ENCODE measurements at regions not wholly inside any gene's neighbourhood (a gene's known extent, or its start where the extent isn't known, plus 50 kb on each side); places are given as distances from the start of the nearest gene placed in this dataset.

- no peaks in the 10 kb centered on the region for H3K9me2 ChIP-seq (ENCODE audit: insufficient read depth)
- H3K27ac Mint-ChIP-seq = no peak overlapping the region
- no peaks in the 10 kb centered on the region for H3K27me3 ChIP-seq (ENCODE audit: insufficient read depth)
- peak; percentile 72 for DNase-seq (ENCODE audit: low spot score)
- no peaks in the 10 kb centered on the region for H4K20me1 ChIP-seq (replicated peaks; ENCODE audit: insufficient read depth)
- H2AFZ ChIP-seq = no peak overlapping the region
- H3K79me2 ChIP-seq (replicated peaks; ENCODE audit: insufficient read depth) = no peaks in the 10 kb centered on the region
- no peaks in the 10 kb centered on the region for H3F3A ChIP-seq (replicated peaks; ENCODE audit: low read depth)
- no peak overlapping the region for H3K4me3 ChIP-seq
- ATAC-seq = no peak
- H3K4me3 Mint-ChIP-seq = no peak overlapping the region
- no peak overlapping the region for H3K4me2 ChIP-seq
- H3K36me3 ChIP-seq (ENCODE audit: insufficient read depth) = no peaks in the 10 kb centered on the region
- H3K4me1 ChIP-seq (ENCODE audit: insufficient read depth) = no peaks in the 10 kb centered on the region
- no peaks in the 10 kb centered on the region for H3K27me3 Mint-ChIP-seq (ENCODE audit: insufficient read depth, low read depth, poor library complexity)
- no peaks in the 10 kb centered on the region for H3K9me3 Mint-ChIP-seq
- no peak overlapping the region for H3K27ac ChIP-seq (ENCODE audit: low read depth)
- no peaks in the 10 kb centered on the region for H3K36me3 Mint-ChIP-seq (ENCODE audit: low read depth)
- H3K4me1 Mint-ChIP-seq = peaks cover 4% of the 10 kb centered on the region; the same call in 1 of the 3 replicates
- TF ChIP-seq ZNF331 (CRISPR knock-in tag; IDR thresholded peaks at IDR 0.05; ENCODE audit: low read depth) = no peak
- TF ChIP-seq POLR2AphosphoS5 (IDR thresholded peaks at IDR 0.05; ENCODE audit: low read depth) = no peak
- no peak for TF ChIP-seq JUNB (IDR thresholded peaks at IDR 0.05; ENCODE audit: unreplicated experiment)
- TF ChIP-seq, protein P1, sequence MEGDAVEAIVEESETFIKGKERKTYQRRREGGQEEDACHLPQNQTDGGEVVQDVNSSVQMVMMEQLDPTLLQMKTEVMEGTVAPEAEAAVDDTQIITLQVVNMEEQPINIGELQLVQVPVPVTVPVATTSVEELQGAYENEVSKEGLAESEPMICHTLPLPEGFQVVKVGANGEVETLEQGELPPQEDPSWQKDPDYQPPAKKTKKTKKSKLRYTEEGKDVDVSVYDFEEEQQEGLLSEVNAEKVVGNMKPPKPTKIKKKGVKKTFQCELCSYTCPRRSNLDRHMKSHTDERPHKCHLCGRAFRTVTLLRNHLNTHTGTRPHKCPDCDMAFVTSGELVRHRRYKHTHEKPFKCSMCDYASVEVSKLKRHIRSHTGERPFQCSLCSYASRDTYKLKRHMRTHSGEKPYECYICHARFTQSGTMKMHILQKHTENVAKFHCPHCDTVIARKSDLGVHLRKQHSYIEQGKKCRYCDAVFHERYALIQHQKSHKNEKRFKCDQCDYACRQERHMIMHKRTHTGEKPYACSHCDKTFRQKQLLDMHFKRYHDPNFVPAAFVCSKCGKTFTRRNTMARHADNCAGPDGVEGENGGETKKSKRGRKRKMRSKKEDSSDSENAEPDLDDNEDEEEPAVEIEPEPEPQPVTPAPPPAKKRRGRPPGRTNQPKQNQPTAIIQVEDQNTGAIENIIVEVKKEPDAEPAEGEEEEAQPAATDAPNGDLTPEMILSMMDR (conservative IDR thresholded peaks at IDR 0.05; ENCODE audit: low read depth in 2 of 2) = peak; percentile 72 to 83
- TF ChIP-seq, protein P2, sequence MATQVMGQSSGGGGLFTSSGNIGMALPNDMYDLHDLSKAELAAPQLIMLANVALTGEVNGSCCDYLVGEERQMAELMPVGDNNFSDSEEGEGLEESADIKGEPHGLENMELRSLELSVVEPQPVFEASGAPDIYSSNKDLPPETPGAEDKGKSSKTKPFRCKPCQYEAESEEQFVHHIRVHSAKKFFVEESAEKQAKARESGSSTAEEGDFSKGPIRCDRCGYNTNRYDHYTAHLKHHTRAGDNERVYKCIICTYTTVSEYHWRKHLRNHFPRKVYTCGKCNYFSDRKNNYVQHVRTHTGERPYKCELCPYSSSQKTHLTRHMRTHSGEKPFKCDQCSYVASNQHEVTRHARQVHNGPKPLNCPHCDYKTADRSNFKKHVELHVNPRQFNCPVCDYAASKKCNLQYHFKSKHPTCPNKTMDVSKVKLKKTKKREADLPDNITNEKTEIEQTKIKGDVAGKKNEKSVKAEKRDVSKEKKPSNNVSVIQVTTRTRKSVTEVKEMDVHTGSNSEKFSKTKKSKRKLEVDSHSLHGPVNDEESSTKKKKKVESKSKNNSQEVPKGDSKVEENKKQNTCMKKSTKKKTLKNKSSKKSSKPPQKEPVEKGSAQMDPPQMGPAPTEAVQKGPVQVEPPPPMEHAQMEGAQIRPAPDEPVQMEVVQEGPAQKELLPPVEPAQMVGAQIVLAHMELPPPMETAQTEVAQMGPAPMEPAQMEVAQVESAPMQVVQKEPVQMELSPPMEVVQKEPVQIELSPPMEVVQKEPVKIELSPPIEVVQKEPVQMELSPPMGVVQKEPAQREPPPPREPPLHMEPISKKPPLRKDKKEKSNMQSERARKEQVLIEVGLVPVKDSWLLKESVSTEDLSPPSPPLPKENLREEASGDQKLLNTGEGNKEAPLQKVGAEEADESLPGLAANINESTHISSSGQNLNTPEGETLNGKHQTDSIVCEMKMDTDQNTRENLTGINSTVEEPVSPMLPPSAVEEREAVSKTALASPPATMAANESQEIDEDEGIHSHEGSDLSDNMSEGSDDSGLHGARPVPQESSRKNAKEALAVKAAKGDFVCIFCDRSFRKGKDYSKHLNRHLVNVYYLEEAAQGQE (IDR thresholded peaks at IDR 0.05; ENCODE audit: unreplicated experiment) = no peak
Observed at GRCh38 chr2:18435426-18436037, 124.9 kb downstream of the RDH14 start.

- Histone ChIP-seq H3K4me3 (no peak overlapping the region), H4K20me1 (replicated peaks; ENCODE audit: insufficient read depth) (no peaks in the 10 kb centered on the region), H2AFZ (no peak overlapping the region), H3K9me2 (ENCODE audit: insufficient read depth) (peaks cover 4% of the 10 kb centered on the region; the same call in 1 of the 2 replicates), H3F3A (replicated peaks; ENCODE audit: low read depth) (no peaks in the 10 kb centered on the region), H3K27me3 (ENCODE audit: insufficient read depth) (no peaks in the 10 kb centered on the region), H3K4me2 (no peak overlapping the region), H3K36me3 (ENCODE audit: insufficient read depth) (no peaks in the 10 kb centered on the region), H3K27ac (ENCODE audit: low read depth) (no peak overlapping the region), H3K79me2 (replicated peaks; ENCODE audit: insufficient read depth) (no peaks in the 10 kb centered on the region), H3K4me1 (ENCODE audit: insufficient read depth) (no peaks in the 10 kb centered on the region)
- Mint-ChIP-seq H3K36me3 (ENCODE audit: low read depth) (no peaks in the 10 kb centered on the region), H3K4me1 (peaks cover 4% of the 10 kb centered on the region; the same call in 1 of the 3 replicates), H3K27ac (no peak overlapping the region), H3K9me3 (no peaks in the 10 kb centered on the region), H3K4me3 (no peak overlapping the region), H3K27me3 (ENCODE audit: insufficient read depth, low read depth, poor library complexity) (no peaks in the 10 kb centered on the region)
- ATAC-seq = no peak
- no peak for DNase-seq (ENCODE audit: low spot score)
- TF ChIP-seq, protein P3, sequence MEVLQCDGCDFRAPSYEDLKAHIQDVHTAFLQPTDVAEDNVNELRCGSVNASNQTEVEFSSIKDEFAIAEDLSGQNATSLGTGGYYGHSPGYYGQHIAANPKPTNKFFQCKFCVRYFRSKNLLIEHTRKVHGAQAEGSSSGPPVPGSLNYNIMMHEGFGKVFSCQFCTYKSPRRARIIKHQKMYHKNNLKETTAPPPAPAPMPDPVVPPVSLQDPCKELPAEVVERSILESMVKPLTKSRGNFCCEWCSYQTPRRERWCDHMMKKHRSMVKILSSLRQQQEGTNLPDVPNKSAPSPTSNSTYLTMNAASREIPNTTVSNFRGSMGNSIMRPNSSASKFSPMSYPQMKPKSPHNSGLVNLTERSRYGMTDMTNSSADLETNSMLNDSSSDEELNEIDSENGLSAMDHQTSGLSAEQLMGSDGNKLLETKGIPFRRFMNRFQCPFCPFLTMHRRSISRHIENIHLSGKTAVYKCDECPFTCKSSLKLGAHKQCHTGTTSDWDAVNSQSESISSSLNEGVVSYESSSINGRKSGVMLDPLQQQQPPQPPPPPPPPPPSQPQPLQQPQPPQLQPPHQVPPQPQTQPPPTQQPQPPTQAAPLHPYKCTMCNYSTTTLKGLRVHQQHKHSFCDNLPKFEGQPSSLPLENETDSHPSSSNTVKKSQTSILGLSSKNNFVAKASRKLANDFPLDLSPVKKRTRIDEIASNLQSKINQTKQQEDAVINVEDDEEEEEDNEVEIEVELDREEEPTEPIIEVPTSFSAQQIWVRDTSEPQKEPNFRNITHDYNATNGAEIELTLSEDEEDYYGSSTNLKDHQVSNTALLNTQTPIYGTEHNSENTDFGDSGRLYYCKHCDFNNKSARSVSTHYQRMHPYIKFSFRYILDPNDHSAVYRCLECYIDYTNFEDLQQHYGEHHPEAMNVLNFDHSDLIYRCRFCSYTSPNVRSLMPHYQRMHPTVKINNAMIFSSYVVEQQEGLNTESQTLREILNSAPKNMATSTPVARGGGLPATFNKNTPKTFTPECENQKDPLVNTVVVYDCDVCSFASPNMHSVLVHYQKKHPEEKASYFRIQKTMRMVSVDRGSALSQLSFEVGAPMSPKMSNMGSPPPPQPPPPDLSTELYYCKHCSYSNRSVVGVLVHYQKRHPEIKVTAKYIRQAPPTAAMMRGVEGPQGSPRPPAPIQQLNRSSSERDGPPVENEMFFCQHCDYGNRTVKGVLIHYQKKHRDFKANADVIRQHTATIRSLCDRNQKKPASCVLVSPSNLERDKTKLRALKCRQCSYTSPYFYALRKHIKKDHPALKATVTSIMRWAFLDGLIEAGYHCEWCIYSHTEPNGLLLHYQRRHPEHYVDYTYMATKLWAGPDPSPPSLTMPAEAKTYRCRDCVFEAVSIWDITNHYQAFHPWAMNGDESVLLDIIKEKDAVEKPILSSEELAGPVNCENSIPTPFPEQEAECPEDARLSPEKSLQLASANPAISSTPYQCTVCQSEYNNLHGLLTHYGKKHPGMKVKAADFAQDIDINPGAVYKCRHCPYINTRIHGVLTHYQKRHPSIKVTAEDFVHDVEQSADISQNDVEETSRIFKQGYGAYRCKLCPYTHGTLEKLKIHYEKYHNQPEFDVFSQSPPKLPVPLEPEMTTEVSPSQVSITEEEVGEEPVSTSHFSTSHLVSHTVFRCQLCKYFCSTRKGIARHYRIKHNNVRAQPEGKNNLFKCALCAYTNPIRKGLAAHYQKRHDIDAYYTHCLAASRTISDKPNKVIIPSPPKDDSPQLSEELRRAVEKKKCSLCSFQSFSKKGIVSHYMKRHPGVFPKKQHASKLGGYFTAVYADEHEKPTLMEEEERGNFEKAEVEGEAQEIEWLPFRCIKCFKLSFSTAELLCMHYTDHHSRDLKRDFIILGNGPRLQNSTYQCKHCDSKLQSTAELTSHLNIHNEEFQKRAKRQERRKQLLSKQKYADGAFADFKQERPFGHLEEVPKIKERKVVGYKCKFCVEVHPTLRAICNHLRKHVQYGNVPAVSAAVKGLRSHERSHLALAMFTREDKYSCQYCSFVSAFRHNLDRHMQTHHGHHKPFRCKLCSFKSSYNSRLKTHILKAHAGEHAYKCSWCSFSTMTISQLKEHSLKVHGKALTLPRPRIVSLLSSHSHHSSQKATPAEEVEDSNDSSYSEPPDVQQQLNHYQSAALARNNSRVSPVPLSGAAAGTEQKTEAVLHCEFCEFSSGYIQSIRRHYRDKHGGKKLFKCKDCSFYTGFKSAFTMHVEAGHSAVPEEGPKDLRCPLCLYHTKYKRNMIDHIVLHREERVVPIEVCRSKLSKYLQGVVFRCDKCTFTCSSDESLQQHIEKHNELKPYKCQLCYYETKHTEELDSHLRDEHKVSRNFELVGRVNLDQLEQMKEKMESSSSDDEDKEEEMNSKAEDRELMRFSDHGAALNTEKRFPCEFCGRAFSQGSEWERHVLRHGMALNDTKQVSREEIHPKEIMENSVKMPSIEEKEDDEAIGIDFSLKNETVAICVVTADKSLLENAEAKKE (CRISPR knock-in tag; IDR thresholded peaks at IDR 0.05) = no peak
- TF ChIP-seq NANOG (IDR thresholded peaks at IDR 0.05; ENCODE audit: borderline replicate concordance) = no peak
- no peak for TF ChIP-seq ZNF114 (CRISPR knock-in tag; IDR thresholded peaks at IDR 0.05)
- TF ChIP-seq, protein P4, sequence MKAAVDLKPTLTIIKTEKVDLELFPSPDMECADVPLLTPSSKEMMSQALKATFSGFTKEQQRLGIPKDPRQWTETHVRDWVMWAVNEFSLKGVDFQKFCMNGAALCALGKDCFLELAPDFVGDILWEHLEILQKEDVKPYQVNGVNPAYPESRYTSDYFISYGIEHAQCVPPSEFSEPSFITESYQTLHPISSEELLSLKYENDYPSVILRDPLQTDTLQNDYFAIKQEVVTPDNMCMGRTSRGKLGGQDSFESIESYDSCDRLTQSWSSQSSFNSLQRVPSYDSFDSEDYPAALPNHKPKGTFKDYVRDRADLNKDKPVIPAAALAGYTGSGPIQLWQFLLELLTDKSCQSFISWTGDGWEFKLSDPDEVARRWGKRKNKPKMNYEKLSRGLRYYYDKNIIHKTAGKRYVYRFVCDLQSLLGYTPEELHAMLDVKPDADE (IDR thresholded peaks at IDR 0.05) = no peak
- TF ChIP-seq POLR2AphosphoS5 (IDR thresholded peaks at IDR 0.05; ENCODE audit: low read depth) = no peak
- TF ChIP-seq ZNF331 (CRISPR knock-in tag; IDR thresholded peaks at IDR 0.05; ENCODE audit: low read depth) = no peak
Observed at GRCh38 chr2:18433872-18434271, 126.6 kb downstream of the RDH14 start.
